ENCODE measurements at regions not wholly inside any gene's neighbourhood (a gene's known extent, or its start where the extent isn't known, plus 50 kb on each side); places are given as distances from the start of the nearest gene placed in this dataset.

DNA sequence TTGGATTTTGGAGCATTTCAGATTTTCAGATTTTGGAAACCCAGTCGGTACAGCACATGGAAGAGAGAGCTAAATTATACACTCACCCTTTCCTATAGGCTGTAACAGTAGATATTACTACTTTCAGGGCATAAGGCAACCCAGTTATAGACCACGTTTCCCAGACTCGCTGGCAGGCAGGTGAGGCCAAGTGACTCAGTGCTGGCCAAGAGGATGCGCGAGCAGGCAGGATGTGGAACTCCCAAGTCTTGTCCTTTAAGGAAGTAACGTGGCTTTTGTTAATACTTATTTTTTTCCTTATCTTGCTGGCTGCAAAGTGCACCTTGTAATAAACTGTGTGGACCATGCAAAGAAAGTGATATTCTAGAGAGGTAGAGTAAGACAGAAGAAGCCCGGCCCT lies 1160.1 kb downstream of the GATA3 start:
- TF ChIP-seq CTCF (IDR thresholded peaks at IDR 0.05; ENCODE audit: low read depth, low read length, missing input control) (no peak), SP1 (IDR thresholded peaks at IDR 0.05) (no peak), REST (IDR thresholded peaks at IDR 0.05) (no peak), MAX (IDR thresholded peaks at IDR 0.05) (no peak)
